Bronchial epithelial cell (primary cell): ENCODE measurements at regions not wholly inside any gene's neighbourhood (a gene's known extent, or its start where the extent isn't known, plus 50 kb on each side); places are given as distances from the start of the nearest gene placed in this dataset.
A peak's percentile ranks its signal among the peaks of the same experiment; 100 is the strongest.

ENCODE experiments used
- DNase-seq: peaks from one replicate; pipeline ENCODE4 v3.0.0-alpha.2; 2010; ENCODE audit warnings: low read depth
- FAIRE-seq: peaks from 2 replicates; lab custom pipeline; 2011; peaks lifted over from hg19 to GRCh38; lab: Jason Lieb, UNC
- H3K27me3 ChIP-seq: 2 replicates; pipeline ENCODE4 v1.5.1; 2011; ENCODE audit warnings: low read length; ENCODE audit not compliant: control insufficient read depth, insufficient read depth
- H3K36me3 ChIP-seq: 2 replicates; pipeline ENCODE4 v1.5.1; 2011; ENCODE audit warnings: low read length; ENCODE audit not compliant: control insufficient read depth, insufficient read depth
- H3K4me3 ChIP-seq: 2 replicates; pipeline ENCODE4 v1.5.1; 2011; ENCODE audit warnings: mild to moderate bottlenecking, low read depth, low read length, control low read depth
- CTCF ChIP-seq: IDR thresholded peaks from 2 replicates; pipeline ENCODE4 v1.5.1; 2011; ENCODE audit warnings: mild to moderate bottlenecking, moderate library complexity, low read length, control low read depth, inconsistent platforms; ENCODE audit not compliant: insufficient read depth, severe bottlenecking

- no peak for TF ChIP-seq CTCF
- Histone ChIP-seq H3K4me3 (no peak overlapping the region), H3K27me3 (no peaks in the 10 kb centered on the region), H3K36me3 (no peaks in the 10 kb centered on the region)
- DNase-seq, result no peak
- no peak for FAIRE-seq
Measured at GRCh38 chr2:82528288-82528687, 1930.8 kb downstream of the SUCLG1 start.

GRCh38 chr2:82527124-82527523, 1932.0 kb downstream of the SUCLG1 start:
- H3K36me3 ChIP-seq, result no peaks in the 10 kb centered on the region
- FAIRE-seq (no peak), DNase-seq (no peak)
- H3K4me3 ChIP-seq, result no peak overlapping the region
- H3K27me3 ChIP-seq, result no peaks in the 10 kb centered on the region
- no peak for TF ChIP-seq CTCF

GRCh38 chr2:82526277-82526676, 1932.8 kb downstream of the SUCLG1 start:
- FAIRE-seq (no peak), DNase-seq (no peak)
- no peak for TF ChIP-seq CTCF
- H3K4me3 ChIP-seq, result no peak overlapping the region
- H3K27me3 ChIP-seq, result no peaks in the 10 kb centered on the region
- H3K36me3 ChIP-seq, result no peaks in the 10 kb centered on the region

- Histone ChIP-seq H3K27me3 (no peaks in the 10 kb centered on the region), H3K4me3 (no peak overlapping the region), H3K36me3 (no peaks in the 10 kb centered on the region)
- no peak for FAIRE-seq
- TF ChIP-seq CTCF, result no peak
- no peak for DNase-seq
Measured at GRCh38 chr2:82525744-82526143, 1933.3 kb downstream of the SUCLG1 start.

- Histone ChIP-seq H3K36me3 (no peaks in the 10 kb centered on the region), H3K27me3 (no peaks in the 10 kb centered on the region), H3K4me3 (no peak overlapping the region)
- no peak for TF ChIP-seq CTCF
- FAIRE-seq (no peak), DNase-seq (no peak)
Measured at GRCh38 chr2:82524826-82525225, 1934.3 kb downstream of the SUCLG1 start.

GRCh38 chr2:82511894-82512293, 1947.2 kb downstream of the SUCLG1 start:
- no peak for TF ChIP-seq CTCF
- Histone ChIP-seq H3K27me3 (no peaks in the 10 kb centered on the region), H3K4me3 (no peak overlapping the region), H3K36me3 (no peaks in the 10 kb centered on the region)
- DNase-seq (peak; percentile 1), FAIRE-seq (no peak)
